GM21529 (cell line): ENCODE measurements at regions not wholly inside any gene's neighbourhood (a gene's known extent, or its start where the extent isn't known, plus 50 kb on each side); places are given as distances from the start of the nearest gene placed in this dataset.

Source experiments
- ATAC-seq: cut with Tn5 transposase; IDR thresholded peaks from one replicate; pipeline ENCODE4 v1.9.1; 2021; ENCODE audit not compliant: unreplicated experiment

GRCh38 chr1:81032973-81033425, 767.7 kb upstream of the ADGRL2 start:
- no peak for ATAC-seq

GRCh38 chr1:81032374-81032773, 768.4 kb upstream of the ADGRL2 start:
- no peak for ATAC-seq

- ATAC-seq = no peak
These were observed 770.3 kb upstream of the ADGRL2 start for GRCh38 chr1:81030441-81030840.

GRCh38 chr1:81029266-81029665, 771.5 kb upstream of the ADGRL2 start:
- no peak for ATAC-seq

- no peak for ATAC-seq
These were observed 777.5 kb upstream of the ADGRL2 start for GRCh38 chr1:81023187-81023724.

- ATAC-seq = no peak
These were observed 779.6 kb upstream of the ADGRL2 start for GRCh38 chr1:81021134-81021533.

- no peak for ATAC-seq
These were observed 780.2 kb upstream of the ADGRL2 start for GRCh38 chr1:81020506-81020905.

GRCh38 chr1:81010126-81010525, 790.6 kb upstream of the ADGRL2 start:
- ATAC-seq = no peak

GRCh38 chr1:81008293-81008692, 792.4 kb upstream of the ADGRL2 start:
- no peak for ATAC-seq

- no peak for ATAC-seq
These were observed 793.7 kb upstream of the ADGRL2 start for GRCh38 chr1:81007024-81007423.

GRCh38 chr1:81006502-81006901, 794.2 kb upstream of the ADGRL2 start:
- ATAC-seq = no peak

GRCh38 chr1:81004011-81004410, 796.7 kb upstream of the ADGRL2 start:
- no peak for ATAC-seq

- no peak for ATAC-seq
These were observed 805.8 kb upstream of the ADGRL2 start for GRCh38 chr1:80994934-80995333.

- no peak for ATAC-seq
These were observed 806.7 kb upstream of the ADGRL2 start for GRCh38 chr1:80994038-80994437.

- ATAC-seq = no peak
These were observed 807.4 kb upstream of the ADGRL2 start for GRCh38 chr1:80993154-80993980.

GRCh38 chr1:80989455-80989854, 811.3 kb upstream of the ADGRL2 start:
- no peak for ATAC-seq

GRCh38 chr1:80988926-80989325, 811.8 kb upstream of the ADGRL2 start:
- ATAC-seq = no peak

- no peak for ATAC-seq
These were observed 812.9 kb upstream of the ADGRL2 start for GRCh38 chr1:80987824-80988223.

GRCh38 chr1:80987106-80987505, 813.6 kb upstream of the ADGRL2 start:
- ATAC-seq = no peak

- no peak for ATAC-seq
These were observed 817.9 kb upstream of the ADGRL2 start for GRCh38 chr1:80982831-80983230.

GRCh38 chr1:80973101-80973500, 827.6 kb upstream of the ADGRL2 start:
- ATAC-seq = no peak

- no peak for ATAC-seq
These were observed 834.5 kb upstream of the ADGRL2 start for GRCh38 chr1:80966266-80966665.

- ATAC-seq = no peak
These were observed 838.2 kb upstream of the ADGRL2 start for GRCh38 chr1:80962564-80962963.
